HG03469 (cell line): ENCODE measurements at regions not wholly inside any gene's neighbourhood (a gene's known extent, or its start where the extent isn't known, plus 50 kb on each side); places are given as distances from the start of the nearest gene placed in this dataset.

Experiments used
- ATAC-seq: cut with Tn5 transposase; IDR thresholded peaks from one replicate; pipeline ENCODE4 v1.9.1; 2021; ENCODE audit warnings: mild to moderate bottlenecking, moderate library complexity, moderate number of reproducible peaks; ENCODE audit not compliant: unreplicated experiment

GRCh38 chr16:79748629-79749028, 148.1 kb upstream of the MAF start:
- ATAC-seq: no peak

- ATAC-seq: no peak
Measured at GRCh38 chr16:79747688-79748087, 147.2 kb upstream of the MAF start.

DNA sequence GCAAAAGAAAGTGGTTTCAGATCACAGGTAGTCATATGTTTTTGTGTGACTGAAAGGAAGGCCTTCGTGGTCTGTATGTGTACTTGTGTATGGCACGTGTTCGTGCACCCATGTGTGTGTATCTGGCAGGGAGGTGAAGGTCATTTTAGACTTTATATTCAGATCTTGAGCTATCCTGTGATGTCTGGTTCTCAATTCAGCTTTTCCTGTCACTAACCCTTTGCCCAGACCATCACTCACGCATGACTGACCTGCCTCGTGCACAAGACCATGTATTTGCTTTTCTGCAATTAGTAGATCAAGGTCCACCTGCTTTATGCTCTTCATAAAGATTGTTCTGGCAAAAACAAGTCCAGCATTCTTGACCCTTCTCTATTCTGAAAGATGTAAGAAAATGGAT, 139.7 kb upstream of the MAF start:
- no peak for ATAC-seq

DNA sequence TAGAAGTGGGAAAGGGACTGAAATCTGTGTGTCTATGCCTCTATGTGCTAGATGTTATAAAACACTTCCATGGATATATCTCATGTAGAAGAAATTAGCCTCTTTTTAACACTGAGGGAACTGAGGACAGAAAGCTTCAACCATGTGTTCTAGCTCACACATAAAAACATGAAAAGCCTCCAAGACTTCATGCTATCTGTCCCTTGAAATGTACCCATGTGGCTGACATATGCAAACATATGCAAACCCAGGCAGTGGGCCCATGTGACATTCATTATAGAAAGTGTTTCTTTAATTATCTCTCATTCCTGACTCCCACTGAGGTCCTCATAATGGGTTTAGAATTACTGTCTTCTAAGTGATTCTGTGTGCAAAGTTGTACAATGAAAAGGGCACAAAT, 134.7 kb upstream of the MAF start:
- no peak for ATAC-seq

DNA sequence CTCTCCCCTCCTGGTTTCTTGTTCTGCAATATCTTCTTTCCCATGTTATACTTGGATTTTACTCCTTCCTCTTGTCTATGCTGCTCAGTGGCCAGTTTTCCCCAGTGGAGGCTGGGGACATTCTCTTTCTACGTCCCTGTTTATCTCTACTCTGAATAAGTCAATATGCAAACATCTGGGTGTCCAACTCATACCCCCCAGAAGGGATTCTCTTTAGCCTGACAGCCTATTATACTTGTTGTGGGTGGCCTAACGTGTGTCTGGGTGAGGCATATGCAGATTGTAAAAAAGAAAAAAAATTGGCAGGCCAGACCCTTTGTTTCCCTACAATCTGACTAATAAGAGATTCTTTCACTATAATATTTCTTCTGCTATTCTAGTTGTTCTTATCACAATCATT, 134.2 kb upstream of the MAF start:
- ATAC-seq: no peak

DNA sequence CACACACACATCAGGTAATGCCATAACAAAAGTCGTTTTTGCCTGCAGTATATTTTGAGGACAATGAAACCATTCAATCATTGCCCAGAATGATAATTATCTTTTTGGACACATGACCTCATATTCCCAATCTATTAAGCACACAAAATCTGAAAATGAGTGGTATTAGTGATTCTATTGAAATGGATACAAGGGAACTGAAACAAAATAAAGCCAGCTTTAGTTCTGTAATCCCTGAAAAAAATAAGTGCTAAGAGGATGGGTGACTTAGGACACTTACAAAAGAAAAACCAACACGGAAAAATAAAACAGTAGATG, 128.3 kb upstream of the MAF start:
- ATAC-seq: no peak

DNA sequence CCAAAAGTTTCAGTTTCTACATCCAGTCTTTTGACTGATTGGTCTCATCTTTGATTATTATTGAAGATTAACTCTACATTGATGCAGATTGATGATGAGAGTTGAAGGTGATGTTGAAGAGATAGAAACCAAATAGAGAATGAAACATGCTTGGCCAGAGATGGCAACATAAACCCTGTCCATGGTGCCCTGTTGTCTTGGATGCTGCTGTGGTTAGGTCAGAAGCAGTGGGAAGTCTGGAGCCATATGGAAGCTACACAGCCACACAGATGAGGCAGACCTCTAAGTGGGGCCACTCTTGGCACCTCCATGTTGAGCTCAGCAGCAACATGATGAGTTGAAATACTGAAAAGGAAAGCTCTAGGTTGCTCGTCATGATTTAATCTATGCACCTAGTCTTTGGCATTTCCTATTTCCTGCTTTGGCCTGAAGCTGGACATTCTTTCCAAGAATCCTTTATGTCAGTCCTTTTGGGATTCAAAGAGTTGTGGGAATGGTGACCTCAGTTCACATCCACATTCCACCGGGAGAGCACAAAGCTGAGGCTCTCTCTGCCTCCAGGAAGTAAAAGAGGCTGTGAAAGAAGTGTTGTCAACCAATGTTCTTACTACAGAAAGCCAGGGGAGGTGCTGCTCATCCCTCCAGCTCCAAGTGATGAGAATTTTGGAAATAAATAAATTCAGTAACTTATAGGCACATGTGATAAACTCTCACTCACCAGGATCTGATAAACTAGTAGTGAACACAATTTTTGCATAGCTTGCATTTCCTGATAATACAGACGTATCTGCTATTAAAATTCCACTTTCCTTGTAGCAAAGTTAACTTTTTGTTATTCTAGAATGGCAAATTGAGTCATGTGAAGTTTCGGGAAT, 127.7 kb upstream of the MAF start:
- ATAC-seq: no peak

DNA sequence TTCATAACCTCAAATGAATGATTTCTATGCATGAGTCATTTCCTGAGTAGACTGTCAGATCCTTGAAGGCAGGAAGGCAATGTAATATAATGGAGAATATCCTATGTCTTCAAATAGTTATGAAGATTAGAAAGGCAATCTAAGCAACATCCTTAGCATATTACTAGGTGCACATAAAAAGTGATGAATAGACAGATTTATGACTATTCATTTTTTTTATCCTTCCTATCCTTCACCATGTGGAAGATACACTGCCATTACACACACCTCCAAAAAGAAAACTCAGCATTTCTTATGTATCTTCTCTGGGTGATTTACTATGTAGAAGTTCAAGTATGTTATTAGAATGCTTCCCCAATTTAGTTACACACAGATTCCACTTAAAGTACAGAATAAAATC, 126.4 kb upstream of the MAF start:
- no peak for ATAC-seq

DNA sequence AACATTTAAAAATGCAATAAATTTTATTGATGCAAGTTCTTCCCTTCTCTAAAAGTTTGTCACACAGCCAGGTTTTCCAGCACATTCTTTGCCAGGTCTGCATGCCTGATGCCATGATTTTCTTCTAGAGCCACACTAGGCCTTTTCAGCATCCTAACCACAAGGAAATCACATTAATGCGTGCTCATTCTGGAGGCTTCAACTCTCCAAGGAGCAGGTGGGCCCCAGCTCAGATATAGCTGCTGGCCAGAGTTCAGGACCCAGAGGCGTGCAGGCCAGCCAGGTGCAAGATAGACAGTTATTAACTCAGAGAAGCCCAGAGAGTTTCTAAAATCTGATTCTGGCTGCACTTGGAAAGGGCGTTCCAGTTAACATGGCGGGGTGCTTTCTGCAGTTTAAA, 124.5 kb upstream of the MAF start:
- no peak for ATAC-seq

- ATAC-seq: no peak
Measured at GRCh38 chr16:79723583-79724168, 123.1 kb upstream of the MAF start.

GRCh38 chr16:79721270-79721669, 120.7 kb upstream of the MAF start:
- ATAC-seq: no peak

DNA sequence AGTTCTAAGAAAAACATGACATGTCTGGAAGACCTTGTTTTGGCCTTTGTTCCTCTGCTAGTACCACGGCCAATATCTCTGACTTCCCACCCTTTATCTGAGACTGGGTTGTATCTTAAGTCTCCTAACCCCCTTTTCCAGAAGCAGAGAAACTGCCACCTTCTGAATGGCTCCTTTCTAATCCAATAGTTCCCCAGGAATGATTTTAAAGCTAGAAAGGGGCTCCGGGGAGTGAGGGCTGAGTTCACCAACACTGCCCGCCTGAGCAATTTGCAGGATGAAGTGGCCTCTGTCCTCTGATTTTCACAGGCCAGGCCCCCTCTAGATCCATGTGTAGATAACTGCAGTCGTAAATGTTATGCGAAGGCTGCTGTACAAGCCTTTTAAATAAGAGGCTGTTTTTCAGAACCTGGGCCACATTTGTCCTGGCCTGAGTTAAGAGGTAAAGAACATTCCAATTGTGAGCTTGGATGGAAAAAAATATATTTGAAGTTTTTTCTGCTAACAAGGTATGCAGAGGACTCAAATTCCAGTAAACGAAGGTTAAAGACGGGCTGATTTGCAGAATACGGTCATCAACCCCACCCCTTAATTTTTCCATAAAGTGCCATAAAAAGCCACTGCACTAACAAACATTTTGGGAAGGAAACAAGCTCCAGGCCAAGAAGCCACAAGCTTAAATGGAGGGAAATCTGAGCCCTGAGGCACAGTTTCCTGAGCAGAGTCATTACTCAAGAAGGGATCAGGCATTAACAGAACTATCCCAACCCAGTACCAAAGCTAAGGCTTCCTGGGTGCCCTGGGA, 117.0 kb upstream of the MAF start:
- ATAC-seq: no peak

GRCh38 chr16:79716645-79717332, 116.3 kb upstream of the MAF start:
- no peak for ATAC-seq

GRCh38 chr16:79715061-79715460, 114.5 kb upstream of the MAF start:
- no peak for ATAC-seq

DNA sequence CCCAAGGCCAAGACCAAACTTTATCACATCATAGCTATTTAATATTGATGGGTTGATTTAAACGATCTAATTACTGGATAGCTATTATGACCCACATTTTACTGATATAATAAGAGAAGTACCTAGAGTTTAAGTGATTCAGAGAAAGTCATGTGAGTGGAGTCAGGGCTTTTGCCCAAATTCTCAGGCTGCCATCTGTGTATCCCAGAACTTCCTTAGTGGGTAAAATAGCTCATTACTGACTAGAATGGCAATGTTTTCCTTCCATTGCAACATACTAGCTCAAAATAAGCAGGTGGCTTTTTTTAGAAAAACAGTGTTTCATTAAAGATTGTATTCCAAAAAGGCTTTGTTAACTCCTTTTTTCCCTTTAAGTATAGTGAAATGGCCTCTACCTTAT, 113.9 kb upstream of the MAF start:
- no peak for ATAC-seq

DNA sequence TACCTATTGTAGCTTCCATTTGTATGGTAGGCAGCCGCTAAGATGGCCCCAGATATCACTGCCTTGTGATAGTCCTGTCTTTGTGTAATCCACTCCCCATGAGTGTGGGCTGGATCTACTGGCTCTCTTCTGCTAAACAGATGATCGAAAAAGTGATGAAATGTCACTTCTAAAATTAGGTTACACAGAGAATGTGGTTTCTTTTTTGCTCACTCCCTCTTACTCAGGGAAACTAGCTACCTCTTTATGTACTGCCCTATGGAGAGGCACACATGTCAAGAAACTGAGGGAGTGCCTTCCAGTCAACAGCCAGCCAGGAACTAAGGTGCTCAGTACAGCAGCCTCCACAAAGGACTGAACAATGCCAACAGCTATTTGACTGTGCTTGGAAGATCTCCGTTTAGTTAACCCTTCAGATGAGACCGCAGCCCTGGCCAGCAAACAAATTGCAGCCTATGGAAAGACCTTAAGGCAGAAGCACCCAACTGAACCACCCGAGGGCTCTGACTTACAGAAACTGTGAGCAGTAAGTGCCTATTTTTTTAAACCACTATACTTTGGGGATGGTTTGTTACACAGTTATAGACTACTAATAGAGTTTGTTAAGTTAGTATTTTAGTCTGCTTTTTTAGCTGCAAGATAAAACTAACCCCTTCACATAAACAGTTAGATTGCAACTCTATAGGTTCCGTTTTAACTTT, 113.2 kb upstream of the MAF start:
- ATAC-seq: no peak

GRCh38 chr16:79712276-79712675, 111.7 kb upstream of the MAF start:
- no peak for ATAC-seq

DNA sequence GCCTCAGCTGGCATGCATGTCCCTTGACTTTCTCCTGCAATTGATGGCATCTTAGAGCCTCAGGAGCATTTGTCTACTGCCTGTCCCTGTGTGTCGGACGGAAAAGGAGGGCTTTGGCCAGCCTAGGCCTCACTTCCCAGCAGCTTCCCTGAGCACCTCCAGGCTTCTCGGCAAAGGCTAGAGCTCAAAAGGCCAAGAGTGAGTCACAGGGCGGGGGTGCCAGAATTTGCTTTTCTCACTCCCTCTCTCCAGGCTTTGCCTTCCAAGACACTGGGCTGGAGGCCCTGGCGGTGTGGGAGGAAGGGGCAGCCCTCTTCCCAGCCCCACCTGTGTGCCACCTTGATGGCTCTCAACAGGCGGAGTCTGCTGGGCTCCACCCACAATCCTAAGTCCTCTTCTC, 107.3 kb upstream of the MAF start:
- no peak for ATAC-seq

- ATAC-seq: no peak
Measured at GRCh38 chr16:79703066-79703465, 102.5 kb upstream of the MAF start.

DNA sequence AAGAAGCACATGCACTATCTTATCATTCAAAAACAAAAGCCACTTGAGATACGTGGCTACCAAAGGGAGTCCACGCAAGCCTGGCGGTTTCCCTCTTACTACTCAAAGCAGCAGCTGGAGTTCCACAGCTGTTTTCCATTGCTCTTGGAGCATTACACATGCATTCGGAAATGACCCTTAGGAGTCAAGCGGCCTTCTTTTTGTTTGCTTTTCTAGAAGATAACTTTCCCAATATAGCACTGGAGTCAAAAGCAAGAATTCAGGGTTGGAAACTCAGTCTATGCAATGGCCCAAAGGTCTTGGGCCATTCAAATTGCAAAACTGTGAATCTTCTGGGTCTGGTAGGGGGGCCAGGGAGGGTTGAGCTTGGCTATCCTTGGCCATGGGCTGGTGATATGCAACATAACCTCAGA, 97.8 kb upstream of the MAF start:
- no peak for ATAC-seq
